Calu3 (cell line): ENCODE measurements at regions not wholly inside any gene's neighbourhood (a gene's known extent, or its start where the extent isn't known, plus 50 kb on each side); places are given as distances from the start of the nearest gene placed in this dataset.

Source experiments
- BruUV-seq: library from RNA; stranded (reverse); fragments of 400-500 nt; replicated peaks from 2 replicates; lab custom pipeline; 2021; lab: Mats Ljungman, UMichigan
- CTCF ChIA-PET: fragments of 300-600 bp; sonication (Branson Sonifier 250); formaldehyde crosslinking; loops from one replicate; lab custom pipeline; 2022; ENCODE audit warnings: antibody characterized with exemption; lab: Charles Lee
- DNase-seq: peaks from one replicate; pipeline ENCODE4 v3.0.0; 2022
- H3K27ac Mint-ChIP-seq: one replicate; pipeline ENCODE4 v1.8.0; 2022; ENCODE audit warnings: mixed read lengths; ENCODE audit not compliant: unreplicated experiment
- H3K27me3 Mint-ChIP-seq: one replicate; pipeline ENCODE4 v1.8.0; 2022; ENCODE audit warnings: mixed read lengths; ENCODE audit not compliant: unreplicated experiment
- H3K36me3 Mint-ChIP-seq: one replicate; pipeline ENCODE4 v1.8.0; 2022; ENCODE audit warnings: mild to moderate bottlenecking, moderate library complexity, mixed read lengths; ENCODE audit not compliant: insufficient read depth, unreplicated experiment
- H3K4me1 Mint-ChIP-seq: one replicate; pipeline ENCODE4 v1.8.0; 2022; ENCODE audit warnings: mild to moderate bottlenecking, low read depth, mixed read lengths; ENCODE audit not compliant: unreplicated experiment
- H3K4me3 Mint-ChIP-seq: one replicate; pipeline ENCODE4 v1.8.0; 2022; ENCODE audit warnings: mild to moderate bottlenecking, low read depth, moderate library complexity, mixed read lengths; ENCODE audit not compliant: unreplicated experiment
- H3K9me3 Mint-ChIP-seq: one replicate; pipeline ENCODE4 v1.8.0; 2022; ENCODE audit warnings: low read depth, mixed read lengths; ENCODE audit not compliant: unreplicated experiment
- intact Hi-C: fragments of 100-400 bp; cut with micrococcal nuclease; formaldehyde crosslinking; loops from one replicate; pipeline ENCODE4 v1.10.0; 2022; ENCODE audit not compliant: unreplicated experiment
- TF ChIP-seq, protein P1 (sequence below): fragments of 200-600 bp; IDR thresholded peaks from one replicate; pipeline ENCODE4 v1.8.0; 2022; ENCODE audit warnings: antibody characterized with exemption; ENCODE audit not compliant: unreplicated experiment

DNA sequence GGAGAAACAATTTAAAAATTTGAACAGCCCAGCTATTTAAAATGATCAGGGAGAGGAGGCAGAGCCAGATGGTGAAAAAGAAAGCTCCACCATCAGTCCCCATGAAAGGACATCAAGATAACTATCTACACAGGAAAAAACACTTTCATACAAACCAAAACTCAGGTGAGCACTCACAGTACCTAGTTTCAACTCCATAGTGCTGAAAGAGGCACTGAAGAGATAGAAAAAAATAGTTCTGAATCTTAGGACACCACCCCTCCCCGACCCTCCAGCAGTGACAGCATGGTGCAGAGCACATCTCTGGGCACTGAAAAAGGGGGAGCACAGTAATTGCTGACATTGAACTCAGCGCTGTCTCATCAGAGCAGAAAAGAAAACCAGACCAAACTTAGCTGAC is 732.9 kb downstream of the CETN3 start:
- CTCF ChIA-PET, result no interaction called here
- BruUV-seq, result no TSS peak
- H3K4me1 Mint-ChIP-seq, result no peaks in the 10 kb centered on the region
- H3K9me3 Mint-ChIP-seq, result no peaks in the 10 kb centered on the region
- TF ChIP-seq, protein P1, sequence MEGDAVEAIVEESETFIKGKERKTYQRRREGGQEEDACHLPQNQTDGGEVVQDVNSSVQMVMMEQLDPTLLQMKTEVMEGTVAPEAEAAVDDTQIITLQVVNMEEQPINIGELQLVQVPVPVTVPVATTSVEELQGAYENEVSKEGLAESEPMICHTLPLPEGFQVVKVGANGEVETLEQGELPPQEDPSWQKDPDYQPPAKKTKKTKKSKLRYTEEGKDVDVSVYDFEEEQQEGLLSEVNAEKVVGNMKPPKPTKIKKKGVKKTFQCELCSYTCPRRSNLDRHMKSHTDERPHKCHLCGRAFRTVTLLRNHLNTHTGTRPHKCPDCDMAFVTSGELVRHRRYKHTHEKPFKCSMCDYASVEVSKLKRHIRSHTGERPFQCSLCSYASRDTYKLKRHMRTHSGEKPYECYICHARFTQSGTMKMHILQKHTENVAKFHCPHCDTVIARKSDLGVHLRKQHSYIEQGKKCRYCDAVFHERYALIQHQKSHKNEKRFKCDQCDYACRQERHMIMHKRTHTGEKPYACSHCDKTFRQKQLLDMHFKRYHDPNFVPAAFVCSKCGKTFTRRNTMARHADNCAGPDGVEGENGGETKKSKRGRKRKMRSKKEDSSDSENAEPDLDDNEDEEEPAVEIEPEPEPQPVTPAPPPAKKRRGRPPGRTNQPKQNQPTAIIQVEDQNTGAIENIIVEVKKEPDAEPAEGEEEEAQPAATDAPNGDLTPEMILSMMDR, result no peak
- H3K27me3 Mint-ChIP-seq, result no peaks in the 10 kb centered on the region
- intact Hi-C loops, result no loop called here
- H3K27ac Mint-ChIP-seq, result no peak overlapping the region
- no peak for DNase-seq
- H3K36me3 Mint-ChIP-seq, result no peaks in the 10 kb centered on the region
- no peak overlapping the region for H3K4me3 Mint-ChIP-seq

DNA sequence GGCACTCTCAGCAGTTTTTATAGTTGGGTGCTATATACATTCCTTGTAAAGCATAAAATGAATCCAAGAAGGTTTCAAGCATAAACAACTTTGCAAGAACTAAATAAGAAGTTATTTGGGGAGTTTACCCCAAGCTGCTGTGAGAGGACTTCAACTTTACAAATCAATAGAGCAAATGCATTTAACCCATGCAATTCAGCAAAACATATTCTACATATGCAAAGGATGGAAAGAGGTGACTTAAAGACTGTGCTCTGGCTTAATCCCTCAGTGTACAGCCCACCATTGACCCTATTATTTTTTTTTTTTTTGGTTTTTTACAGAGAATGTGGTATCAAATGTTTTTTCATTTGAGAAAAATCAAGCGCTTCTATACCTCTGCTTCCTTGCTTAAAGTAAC is 736.5 kb downstream of the CETN3 start:
- Mint-ChIP-seq H3K4me1 (no peaks in the 10 kb centered on the region), H3K9me3 (no peaks in the 10 kb centered on the region), H3K4me3 (no peak overlapping the region), H3K36me3 (no peaks in the 10 kb centered on the region), H3K27me3 (no peaks in the 10 kb centered on the region), H3K27ac (no peak overlapping the region)
- no peak for DNase-seq
- intact Hi-C loops, result no loop called here
- no TSS peak for BruUV-seq
- TF ChIP-seq, protein P1, result no peak
- CTCF ChIA-PET, result no interaction called here

GRCh38 chr5:89668821-89669220 is 740.7 kb downstream of the CETN3 start:
- H3K36me3 Mint-ChIP-seq, result no peaks in the 10 kb centered on the region
- DNase-seq, result no peak
- H3K4me3 Mint-ChIP-seq, result no peak overlapping the region
- no peak overlapping the region for H3K27ac Mint-ChIP-seq
- intact Hi-C loops, result no loop called here
- H3K4me1 Mint-ChIP-seq, result no peaks in the 10 kb centered on the region
- CTCF ChIA-PET, result no interaction called here
- TF ChIP-seq, protein P1, result no peak
- no TSS peak for BruUV-seq
- peaks cover 3% of the 10 kb centered on the region for H3K9me3 Mint-ChIP-seq
- H3K27me3 Mint-ChIP-seq, result no peaks in the 10 kb centered on the region

- Mint-ChIP-seq H3K27me3 (no peaks in the 10 kb centered on the region), H3K4me3 (no peak overlapping the region), H3K4me1 (no peaks in the 10 kb centered on the region), H3K36me3 (no peaks in the 10 kb centered on the region), H3K27ac (no peak overlapping the region), H3K9me3 (peaks cover 3% of the 10 kb centered on the region)
- intact Hi-C loops, result no loop called here
- no peak for DNase-seq
- CTCF ChIA-PET, result no interaction called here
- TF ChIP-seq, protein P1, result no peak
- no TSS peak for BruUV-seq
Observed at GRCh38 chr5:89662499-89662898, 747.1 kb downstream of the CETN3 start.
